Esophagus muscularis mucosa (tissue), 3 donors: ENCODE measurements at regions not wholly inside any gene's neighbourhood (a gene's known extent, or its start where the extent isn't known, plus 50 kb on each side); places are given as distances from the start of the nearest gene placed in this dataset.

ENCODE experiments used
- CTCF ChIP-seq, 3 experiments: fragments of 200-600 bp in 2 of 3; fragments of 450-650 bp in 1 of 3; sonication (generic) in 2 of 3; IDR thresholded peaks; one replicate each; pipeline ENCODE4 v1.5.1; 2017 to 2019; ENCODE audit warnings: antibody characterized with exemption in 3 of 3, mild to moderate bottlenecking in 2 of 3, moderate library complexity in 1 of 3
- POLR2A ChIP-seq: fragments of 450-650 bp; IDR thresholded peaks from one replicate; pipeline ENCODE4 v1.6.1; 2017; ENCODE audit warnings: antibody characterized with exemption, moderate library complexity, mild to moderate bottlenecking, low read depth
- POLR2AphosphoS5 ChIP-seq, 2 donors: sonication (generic); formaldehyde crosslinking; IDR thresholded peaks; one replicate each; pipeline ENCODE4 v1.6.1; 2017; ENCODE audit warnings: antibody characterized with exemption in 2 of 2

GRCh38 chr17:33935822-33936221 is 319.3 kb upstream of the CCL2 start:
- TF ChIP-seq CTCF (IDR thresholded peaks at IDR 0.05) = no peak
- TF ChIP-seq POLR2AphosphoS5 (IDR thresholded peaks at IDR 0.05) = no peak
- no peak for TF ChIP-seq POLR2A
